ENCODE measurements at regions not wholly inside any gene's neighbourhood (a gene's known extent, or its start where the extent isn't known, plus 50 kb on each side); places are given as distances from the start of the nearest gene placed in this dataset.

- no peak for DNase-seq
Measured at GRCh38 chr14:96638041-96638855, 136.1 kb downstream of the PAPOLA start.

GRCh38 chr14:96639550-96639949, 137.4 kb downstream of the PAPOLA start:
- DNase-seq: no peak

GRCh38 chr14:96648506-96649326, 146.5 kb downstream of the PAPOLA start:
- no peak for DNase-seq

GRCh38 chr14:96649327-96649601, 147.1 kb downstream of the PAPOLA start:
- no peak for DNase-seq

- no peak for DNase-seq
Measured at GRCh38 chr14:96653597-96653996, 143.6 kb upstream of the VRK1 start.

- no peak for DNase-seq
Measured at GRCh38 chr14:96658611-96659010, 138.6 kb upstream of the VRK1 start.

- no peak for DNase-seq
Measured at GRCh38 chr14:96660123-96660522, 137.1 kb upstream of the VRK1 start.

GRCh38 chr14:96660667-96661066, 136.5 kb upstream of the VRK1 start:
- DNase-seq: no peak

GRCh38 chr14:96661244-96661969, 135.8 kb upstream of the VRK1 start:
- no peak for DNase-seq

- no peak for DNase-seq
Measured at GRCh38 chr14:96662116-96662970, 134.8 kb upstream of the VRK1 start.

GRCh38 chr14:96663076-96663475, 134.1 kb upstream of the VRK1 start:
- DNase-seq: no peak

GRCh38 chr14:96663491-96664067, 133.6 kb upstream of the VRK1 start:
- no peak for DNase-seq

GRCh38 chr14:96666088-96666487, 131.1 kb upstream of the VRK1 start:
- no peak for DNase-seq

GRCh38 chr14:96670391-96670790, 126.8 kb upstream of the VRK1 start:
- DNase-seq: no peak

GRCh38 chr14:96671218-96671617, 126.0 kb upstream of the VRK1 start:
- DNase-seq: no peak

GRCh38 chr14:96673706-96674105, 123.5 kb upstream of the VRK1 start:
- DNase-seq: no peak

GRCh38 chr14:96674121-96674520, 123.1 kb upstream of the VRK1 start:
- DNase-seq: no peak

- DNase-seq: no peak
Measured at GRCh38 chr14:96676166-96676565, 121.0 kb upstream of the VRK1 start.

- DNase-seq: no peak
Measured at GRCh38 chr14:96681829-96682228, 115.4 kb upstream of the VRK1 start.

GRCh38 chr14:96682401-96682800, 114.8 kb upstream of the VRK1 start:
- no peak for DNase-seq

GRCh38 chr14:96683562-96684289, 113.5 kb upstream of the VRK1 start:
- DNase-seq: no peak

Data from right lung (tissue), 2 donors.